Dendritic cell treated with granulocyte-macrophage colony-stimulating factor and Interleukin-4, amounts not matched to agents 40 ng/mL and 50 ng/mL, for 4 days (primary cell): ENCODE measurements at regions not wholly inside any gene's neighbourhood (a gene's known extent, or its start where the extent isn't known, plus 50 kb on each side); places are given as distances from the start of the nearest gene placed in this dataset.

Source experiments
- H3K27ac Mint-ChIP-seq: one replicate; pipeline ENCODE4 v1.8.0; 2022; ENCODE audit warnings: mild to moderate bottlenecking, mixed read lengths
- H3K27me3 Mint-ChIP-seq: one replicate; pipeline ENCODE4 v1.8.0; 2022; ENCODE audit warnings: mild to moderate bottlenecking, mixed read lengths
- H3K36me3 Mint-ChIP-seq: one replicate; pipeline ENCODE4 v1.8.0; 2022; ENCODE audit warnings: low read depth, mixed read lengths
- H3K4me1 Mint-ChIP-seq: one replicate; pipeline ENCODE4 v1.8.0; 2022; ENCODE audit warnings: low read depth, mixed read lengths
- H3K4me3 Mint-ChIP-seq: one replicate; pipeline ENCODE4 v1.8.0; 2022; ENCODE audit warnings: mild to moderate bottlenecking, moderate library complexity, mixed read lengths
- H3K9me3 Mint-ChIP-seq: one replicate; pipeline ENCODE4 v1.8.0; 2022; ENCODE audit warnings: mixed read lengths
- intact Hi-C: fragments of 100-400 bp; cut with micrococcal nuclease; formaldehyde crosslinking; loops from one replicate; pipeline ENCODE4 v1.15.0; 2022

DNA sequence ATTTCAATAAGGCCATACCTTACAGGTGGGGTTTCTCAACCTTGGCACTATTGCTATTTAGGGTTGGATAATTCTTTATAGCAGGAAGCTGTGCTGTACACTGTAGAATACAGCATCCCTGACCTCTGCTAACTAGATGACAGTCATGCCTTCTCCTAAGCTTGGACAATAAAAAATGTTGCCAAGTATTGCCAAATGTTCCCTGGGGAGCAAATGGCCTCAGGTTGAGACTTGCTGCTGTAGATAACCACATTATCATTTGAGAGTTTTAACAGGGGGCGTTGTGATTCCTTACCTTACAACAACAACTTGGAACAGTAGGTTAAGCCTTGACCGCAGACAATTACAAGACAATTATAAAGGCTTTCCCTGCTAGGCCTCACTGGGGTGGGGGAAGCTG lies 1073.6 kb upstream of the TMEM132C start:
- H3K36me3 Mint-ChIP-seq: no peaks in the 10 kb centered on the region
- no peaks in the 10 kb centered on the region for H3K4me1 Mint-ChIP-seq
- no peaks in the 10 kb centered on the region for H3K9me3 Mint-ChIP-seq
- peaks cover 2% of the 10 kb centered on the region for H3K27me3 Mint-ChIP-seq
- intact Hi-C loops: no loop called here
- H3K4me3 Mint-ChIP-seq: no peak overlapping the region
- no peak overlapping the region for H3K27ac Mint-ChIP-seq

DNA sequence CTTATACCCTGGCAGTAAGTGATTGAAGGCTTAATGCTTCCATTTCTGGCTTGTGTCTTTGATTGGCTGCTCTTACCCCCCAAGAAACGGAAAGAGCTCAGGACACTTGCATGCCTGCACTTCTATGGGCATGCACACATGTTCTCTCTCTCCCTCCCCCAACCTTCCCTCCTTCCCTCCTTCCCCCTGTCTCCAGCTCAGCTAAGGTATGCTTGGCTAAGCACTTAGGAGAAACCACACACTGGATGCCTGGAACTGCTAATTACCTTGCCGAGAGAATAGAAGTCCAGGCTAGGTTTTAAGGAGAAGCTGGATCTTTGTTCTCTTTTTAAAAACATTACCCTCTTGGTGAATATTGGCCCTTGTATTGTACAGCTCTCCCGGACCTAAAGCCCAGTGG lies 1072.8 kb upstream of the TMEM132C start:
- Mint-ChIP-seq H3K9me3 (peaks cover 8% of the 10 kb centered on the region), H3K4me3 (no peak overlapping the region), H3K4me1 (no peaks in the 10 kb centered on the region), H3K27me3 (peaks cover 2% of the 10 kb centered on the region), H3K27ac (no peak overlapping the region), H3K36me3 (no peaks in the 10 kb centered on the region)
- intact Hi-C loops: no loop called here

DNA sequence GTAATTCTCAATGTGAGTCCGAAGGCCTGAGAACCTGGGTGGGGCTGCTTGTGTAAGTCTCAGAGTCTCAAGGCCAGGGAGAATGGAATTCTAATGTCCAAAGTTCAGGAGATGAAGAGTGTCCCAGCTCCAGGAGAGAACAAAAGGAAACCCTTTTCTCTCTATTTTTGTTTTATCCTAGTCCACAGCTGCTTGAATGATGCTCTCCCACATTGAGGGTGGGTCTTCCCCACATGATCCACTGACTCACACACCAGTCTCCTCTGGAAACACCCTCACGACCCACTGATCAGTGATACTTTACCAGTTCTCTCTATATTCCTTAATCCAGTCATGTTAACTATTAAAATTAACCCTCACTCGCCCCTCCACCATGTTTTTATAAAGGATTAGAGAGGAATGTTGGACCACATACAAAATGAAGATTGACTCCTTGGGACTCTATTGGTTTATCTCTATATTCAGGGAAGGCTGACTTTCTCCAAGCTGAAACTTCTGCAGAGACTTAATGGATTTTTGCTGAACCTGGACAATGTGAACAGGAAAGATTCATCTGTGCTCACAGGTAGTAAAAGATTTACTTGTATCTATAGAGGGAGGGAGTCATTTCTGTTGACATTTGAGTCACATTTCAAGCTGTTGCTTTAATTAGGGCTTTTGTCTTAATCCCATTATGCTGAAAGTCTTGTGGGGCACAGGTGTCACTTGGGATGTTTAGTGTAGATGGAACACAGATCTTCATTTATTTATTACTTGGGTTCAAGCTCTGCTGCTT lies 1061.0 kb upstream of the TMEM132C start:
- H3K27ac Mint-ChIP-seq: no peak overlapping the region
- peaks cover 2% of the 10 kb centered on the region for H3K27me3 Mint-ChIP-seq
- H3K9me3 Mint-ChIP-seq: peaks cover 4% of the 10 kb centered on the region
- H3K36me3 Mint-ChIP-seq: no peaks in the 10 kb centered on the region
- H3K4me3 Mint-ChIP-seq: no peak overlapping the region
- intact Hi-C loops: no loop called here
- no peaks in the 10 kb centered on the region for H3K4me1 Mint-ChIP-seq

DNA sequence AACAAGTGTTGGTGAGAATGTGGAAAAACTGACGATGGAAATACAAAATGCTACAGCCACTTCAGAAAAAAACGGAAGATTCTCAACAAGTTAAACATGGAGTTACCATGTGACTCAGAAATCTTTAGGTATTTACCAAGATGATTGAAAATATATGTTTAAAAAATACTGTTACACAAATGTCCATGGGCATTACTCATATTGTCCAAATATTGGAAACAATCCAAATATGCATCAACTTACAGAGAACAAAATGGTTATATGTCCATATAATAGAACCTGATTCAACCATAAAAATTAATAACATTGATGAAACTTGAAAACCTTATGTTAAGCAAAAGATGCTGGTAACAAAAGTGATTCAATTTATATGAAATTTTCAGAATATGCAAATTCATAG lies 1057.7 kb upstream of the TMEM132C start:
- no peak overlapping the region for H3K4me3 Mint-ChIP-seq
- no peaks in the 10 kb centered on the region for H3K4me1 Mint-ChIP-seq
- no peaks in the 10 kb centered on the region for H3K36me3 Mint-ChIP-seq
- intact Hi-C loops: no loop called here
- peaks cover 27% of the 10 kb centered on the region for H3K9me3 Mint-ChIP-seq
- H3K27me3 Mint-ChIP-seq: peaks cover 4% of the 10 kb centered on the region
- no peak overlapping the region for H3K27ac Mint-ChIP-seq

DNA sequence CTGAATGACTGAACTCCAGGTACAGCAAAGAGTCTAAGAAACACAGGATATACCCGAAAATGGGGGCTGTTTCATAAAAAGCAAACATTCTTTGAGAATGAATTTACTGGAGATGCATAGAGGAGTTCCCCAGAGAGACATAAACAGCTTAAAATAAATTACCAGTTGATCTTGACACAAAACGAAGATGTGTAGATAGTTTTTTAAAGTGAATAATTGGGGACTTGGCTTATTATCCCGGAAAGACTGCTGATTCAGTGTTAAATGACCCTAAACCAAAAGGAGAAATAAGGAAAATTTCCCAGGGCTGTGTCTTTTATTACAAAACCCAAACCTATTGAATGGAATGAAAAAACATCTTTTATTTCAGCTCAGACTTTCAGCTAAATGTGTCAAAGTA lies 1052.8 kb upstream of the TMEM132C start:
- Mint-ChIP-seq H3K4me1 (no peaks in the 10 kb centered on the region), H3K36me3 (no peaks in the 10 kb centered on the region), H3K4me3 (no peak overlapping the region), H3K27ac (no peak overlapping the region), H3K9me3 (peaks cover 27% of the 10 kb centered on the region), H3K27me3 (peaks cover 2% of the 10 kb centered on the region)
- intact Hi-C loops: no loop called here

DNA sequence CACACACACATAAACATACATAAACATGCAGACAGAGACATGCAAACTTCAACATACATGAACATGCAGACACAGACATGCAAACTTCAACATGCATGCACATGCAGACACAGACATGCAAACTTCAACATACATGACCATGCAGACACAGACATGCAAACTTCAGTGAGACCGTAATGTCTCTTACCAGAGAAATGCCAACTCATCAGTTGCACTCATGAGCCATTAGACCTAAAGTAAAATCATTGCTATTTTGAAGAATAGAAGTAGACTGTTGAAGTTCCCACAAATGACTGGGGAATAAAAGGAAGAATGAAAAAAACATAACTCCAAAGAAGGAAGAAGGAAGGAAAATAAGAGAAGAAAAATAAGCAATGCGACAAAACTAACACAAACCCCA lies 1044.0 kb upstream of the TMEM132C start:
- H3K4me1 Mint-ChIP-seq: no peaks in the 10 kb centered on the region
- peaks cover 5% of the 10 kb centered on the region for H3K27me3 Mint-ChIP-seq
- H3K27ac Mint-ChIP-seq: no peak overlapping the region
- intact Hi-C loops: no loop called here
- no peak overlapping the region for H3K4me3 Mint-ChIP-seq
- H3K9me3 Mint-ChIP-seq: no peaks in the 10 kb centered on the region
- no peaks in the 10 kb centered on the region for H3K36me3 Mint-ChIP-seq

DNA sequence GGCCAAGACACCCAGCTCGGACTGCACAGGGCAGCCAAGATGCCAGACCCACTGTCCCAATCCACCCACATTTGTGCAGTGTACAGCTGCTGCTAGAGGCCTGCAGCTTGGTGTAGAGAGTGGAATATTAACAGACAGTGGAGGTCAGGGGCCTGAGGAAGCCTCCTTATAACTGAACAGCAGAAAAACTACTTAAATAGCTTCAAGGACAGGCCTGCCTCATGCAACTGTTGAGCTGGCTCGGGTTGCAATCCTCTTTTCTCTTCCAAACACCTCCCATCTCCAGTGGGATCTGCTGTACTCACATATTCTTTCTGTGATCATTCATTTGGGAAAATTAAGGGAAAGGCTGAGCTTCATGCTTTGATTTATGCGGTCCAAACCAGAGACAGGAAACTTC lies 1043.2 kb upstream of the TMEM132C start:
- Mint-ChIP-seq H3K27me3 (peaks cover 7% of the 10 kb centered on the region), H3K36me3 (no peaks in the 10 kb centered on the region)

DNA sequence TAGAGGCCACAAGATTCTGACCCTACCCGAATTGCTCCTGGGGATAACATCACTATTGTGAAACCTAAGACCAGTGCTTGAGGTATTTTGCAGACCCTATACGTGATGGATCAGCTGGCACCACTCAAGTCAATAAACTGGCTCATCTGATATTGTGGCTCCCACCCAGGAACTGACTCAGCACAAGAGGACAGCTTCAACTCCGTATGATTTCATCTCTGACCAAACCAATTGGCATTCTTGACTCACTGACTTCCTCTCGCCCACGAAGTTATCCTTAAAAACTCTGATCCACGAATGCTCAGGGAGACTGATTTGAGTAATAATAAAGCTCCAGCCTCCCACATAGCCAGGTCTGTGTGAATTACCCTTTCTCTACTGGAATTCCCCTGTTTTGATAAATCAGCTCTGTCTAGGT lies 1036.1 kb upstream of the TMEM132C start:
- intact Hi-C loops: loop anchor here (5.0 kb wide), 1 partner anchor 64 kb away; no protein-coding TSS in a partner anchor
- H3K36me3 Mint-ChIP-seq: no peaks in the 10 kb centered on the region
- no peaks in the 10 kb centered on the region for H3K9me3 Mint-ChIP-seq
- no peak overlapping the region for H3K4me3 Mint-ChIP-seq
- no peaks in the 10 kb centered on the region for H3K4me1 Mint-ChIP-seq
- H3K27ac Mint-ChIP-seq: no peak overlapping the region
- peaks cover 5% of the 10 kb centered on the region for H3K27me3 Mint-ChIP-seq

More for the DNA sequence above, 1043.2 kb upstream of the TMEM132C start:
- Mint-ChIP-seq H3K4me3 (no peak overlapping the region), H3K27ac (no peak overlapping the region), H3K4me1 (no peaks in the 10 kb centered on the region), H3K9me3 (no peaks in the 10 kb centered on the region)
- intact Hi-C loops: no loop called here

DNA sequence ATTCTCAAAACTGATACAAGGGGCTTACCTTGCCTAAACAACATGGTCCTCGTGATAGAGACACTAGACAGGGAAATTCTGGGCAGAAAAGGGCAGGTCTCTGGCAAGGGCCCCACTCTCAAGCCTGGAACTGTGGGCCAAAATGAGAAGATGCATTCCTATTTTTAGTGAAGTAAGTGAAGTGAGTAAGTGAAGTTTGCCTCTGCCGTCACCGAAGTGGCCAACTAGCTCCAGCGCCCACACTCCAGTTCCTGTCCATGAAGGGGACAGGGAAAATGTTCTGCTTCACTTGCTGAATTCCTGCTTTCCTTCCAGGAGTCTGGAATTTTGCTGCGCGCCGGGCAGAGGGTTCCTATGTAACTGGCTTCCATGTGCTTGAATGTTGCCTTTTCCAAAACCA lies 1035.6 kb upstream of the TMEM132C start:
- Mint-ChIP-seq H3K36me3 (no peaks in the 10 kb centered on the region), H3K4me1 (no peaks in the 10 kb centered on the region), H3K9me3 (no peaks in the 10 kb centered on the region), H3K4me3 (no peak overlapping the region), H3K27me3 (peaks cover 5% of the 10 kb centered on the region), H3K27ac (no peak overlapping the region)
- intact Hi-C loops: loop anchor here (5.0 kb wide), 1 partner anchor 64 kb away; no protein-coding TSS in a partner anchor

DNA sequence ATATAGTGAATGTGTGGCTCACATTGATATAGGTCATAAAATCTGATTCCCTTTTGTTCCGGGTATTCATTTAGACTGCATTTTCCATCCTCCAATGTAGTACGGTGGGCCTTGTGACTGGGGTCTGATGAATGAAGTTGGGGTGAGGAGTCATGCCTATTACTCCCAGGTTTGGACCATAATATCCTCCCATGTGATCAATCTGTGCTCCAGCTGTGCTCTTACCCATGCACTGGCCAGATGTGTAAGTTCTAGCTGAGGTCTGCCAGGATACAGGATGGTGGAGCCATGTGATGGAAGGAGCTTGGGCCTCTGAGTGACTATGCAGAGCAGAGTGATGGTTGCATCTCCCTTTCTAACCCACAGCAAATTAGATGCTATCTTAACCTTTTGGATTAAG lies 1034.0 kb upstream of the TMEM132C start:
- peaks cover 2% of the 10 kb centered on the region for H3K27me3 Mint-ChIP-seq
- H3K27ac Mint-ChIP-seq: no peak overlapping the region
- no peaks in the 10 kb centered on the region for H3K36me3 Mint-ChIP-seq
- H3K9me3 Mint-ChIP-seq: no peaks in the 10 kb centered on the region
- H3K4me1 Mint-ChIP-seq: no peaks in the 10 kb centered on the region
- no peak overlapping the region for H3K4me3 Mint-ChIP-seq
- intact Hi-C loops: loop anchor here (5.0 kb wide), 1 partner anchor 66 kb away; no protein-coding TSS in a partner anchor

DNA sequence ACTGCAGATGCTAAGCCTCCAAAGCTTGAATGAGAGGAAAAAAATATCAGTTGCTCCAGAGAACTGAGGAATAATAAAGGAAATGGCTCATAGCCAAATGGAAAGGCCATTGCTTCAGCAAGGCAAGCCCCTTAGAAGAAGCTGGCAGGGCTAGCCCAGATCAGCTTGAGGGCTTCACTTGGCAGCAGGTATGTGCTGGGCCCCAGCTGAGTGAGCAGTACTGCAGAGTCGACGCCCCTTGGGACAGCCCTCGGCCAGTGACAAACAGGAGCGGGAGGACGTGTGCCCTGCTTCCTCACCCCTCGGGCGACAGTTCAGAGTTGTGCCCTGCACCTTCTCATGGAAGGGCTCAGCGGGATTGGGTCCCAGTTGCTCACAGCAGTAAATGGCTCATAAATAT lies 1031.2 kb upstream of the TMEM132C start:
- Mint-ChIP-seq H3K27ac (no peak overlapping the region), H3K4me3 (no peak overlapping the region), H3K9me3 (no peaks in the 10 kb centered on the region), H3K36me3 (no peaks in the 10 kb centered on the region), H3K27me3 (no peaks in the 10 kb centered on the region), H3K4me1 (no peaks in the 10 kb centered on the region)
- intact Hi-C loops: no loop called here

DNA sequence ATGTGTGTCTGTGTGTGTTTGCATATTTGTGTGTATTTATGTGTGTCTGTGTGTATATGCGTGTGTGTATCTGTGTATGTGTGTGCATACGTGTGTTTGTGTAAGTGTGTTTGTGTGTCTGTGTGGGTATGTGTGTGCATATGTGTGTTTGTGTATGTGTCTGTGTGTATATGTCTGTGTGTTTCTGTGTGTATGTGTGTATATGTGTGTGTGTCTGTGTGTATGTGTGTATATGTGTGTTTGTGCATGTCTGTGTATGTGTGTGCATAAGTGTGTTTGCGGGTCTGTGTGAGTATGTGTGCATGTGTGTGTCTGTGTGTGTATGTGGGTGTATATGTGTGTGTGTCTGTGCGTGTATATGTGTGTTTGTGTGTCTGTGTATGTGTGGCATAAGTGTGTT lies 1030.5 kb upstream of the TMEM132C start:
- Mint-ChIP-seq H3K4me3 (no peak overlapping the region), H3K27ac (no peak overlapping the region), H3K4me1 (no peaks in the 10 kb centered on the region), H3K27me3 (no peaks in the 10 kb centered on the region), H3K9me3 (no peaks in the 10 kb centered on the region), H3K36me3 (no peaks in the 10 kb centered on the region)
- intact Hi-C loops: no loop called here

DNA sequence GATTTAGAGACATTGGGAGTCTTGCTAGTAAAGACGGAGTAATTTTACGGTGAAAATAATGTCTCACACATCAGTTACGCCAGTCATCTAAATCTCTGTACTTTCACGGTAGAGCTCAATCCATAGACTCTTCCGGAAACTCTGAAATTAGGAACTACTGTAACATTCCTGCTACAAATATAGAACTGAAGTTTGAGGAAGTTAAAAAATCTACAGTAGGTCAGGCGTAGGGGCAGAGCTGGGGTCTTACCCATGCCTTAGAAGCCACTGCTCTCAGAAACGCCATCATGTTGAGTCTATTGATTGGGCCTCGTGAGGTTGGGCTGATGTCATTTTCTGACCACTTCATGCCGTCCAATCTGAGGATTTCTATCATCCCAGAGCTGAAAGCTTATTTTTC lies 1029.8 kb upstream of the TMEM132C start:
- Mint-ChIP-seq H3K4me3 (no peak overlapping the region), H3K36me3 (no peaks in the 10 kb centered on the region), H3K27me3 (no peaks in the 10 kb centered on the region), H3K4me1 (no peaks in the 10 kb centered on the region), H3K9me3 (no peaks in the 10 kb centered on the region), H3K27ac (no peak overlapping the region)
- intact Hi-C loops: no loop called here

DNA sequence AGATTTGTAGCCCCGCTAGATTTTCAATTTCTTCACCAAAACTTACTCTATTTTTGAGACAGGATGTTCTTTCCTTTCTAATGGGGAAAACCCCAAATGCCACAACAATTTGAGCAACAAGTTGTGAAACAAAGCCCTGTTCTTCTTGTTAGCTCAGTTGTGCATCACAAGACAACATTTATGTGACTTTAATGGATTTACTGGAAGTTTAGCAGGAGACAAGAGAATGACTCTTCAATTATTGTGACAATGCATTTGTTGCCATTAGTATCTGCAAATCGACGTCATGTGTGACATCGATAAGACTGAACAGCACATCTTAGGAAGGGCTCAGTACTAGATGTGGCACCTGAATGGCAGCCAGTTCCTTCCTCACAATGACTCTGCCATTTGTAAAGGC lies 1028.9 kb upstream of the TMEM132C start:
- H3K27ac Mint-ChIP-seq: no peak overlapping the region
- intact Hi-C loops: no loop called here
- H3K27me3 Mint-ChIP-seq: no peaks in the 10 kb centered on the region
- no peak overlapping the region for H3K4me3 Mint-ChIP-seq
- no peaks in the 10 kb centered on the region for H3K9me3 Mint-ChIP-seq
- no peaks in the 10 kb centered on the region for H3K36me3 Mint-ChIP-seq
- no peaks in the 10 kb centered on the region for H3K4me1 Mint-ChIP-seq

DNA sequence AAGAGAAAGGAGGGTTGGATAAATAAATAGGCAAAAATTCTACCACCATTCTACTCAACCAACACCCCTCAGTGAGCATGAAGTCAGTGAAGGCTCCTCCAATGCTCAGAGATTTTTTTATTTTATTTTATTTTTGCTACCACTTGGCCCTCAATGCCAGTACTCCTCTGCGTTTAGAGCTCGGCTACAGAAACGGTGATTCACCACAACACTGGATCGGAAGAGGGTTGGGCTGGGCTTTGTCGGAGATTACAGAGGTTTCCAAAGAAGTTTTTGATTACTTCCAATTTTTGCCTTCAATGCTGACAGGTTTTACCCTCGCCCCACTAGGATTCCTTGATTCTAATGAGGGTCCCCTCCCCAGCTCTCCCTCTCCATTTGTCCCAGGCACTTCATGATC lies 1027.2 kb upstream of the TMEM132C start:
- intact Hi-C loops: no loop called here
- Mint-ChIP-seq H3K4me1 (no peaks in the 10 kb centered on the region), H3K36me3 (no peaks in the 10 kb centered on the region), H3K4me3 (no peak overlapping the region), H3K27me3 (no peaks in the 10 kb centered on the region), H3K9me3 (no peaks in the 10 kb centered on the region), H3K27ac (no peak overlapping the region)
